GM21825 (cell line): ENCODE measurements at regions not wholly inside any gene's neighbourhood (a gene's known extent, or its start where the extent isn't known, plus 50 kb on each side); places are given as distances from the start of the nearest gene placed in this dataset.
"Not testable (repeated sequence)": the region's sequence is repeated elsewhere in the genome, so short reads cannot be mapped to it uniquely, and the experiment has no call there.

ENCODE experiments used
- ATAC-seq: cut with Tn5 transposase; IDR thresholded peaks from one replicate; pipeline ENCODE4 v1.9.1; 2021; ENCODE audit warnings: mild to moderate bottlenecking, moderate library complexity; ENCODE audit not compliant: unreplicated experiment

DNA sequence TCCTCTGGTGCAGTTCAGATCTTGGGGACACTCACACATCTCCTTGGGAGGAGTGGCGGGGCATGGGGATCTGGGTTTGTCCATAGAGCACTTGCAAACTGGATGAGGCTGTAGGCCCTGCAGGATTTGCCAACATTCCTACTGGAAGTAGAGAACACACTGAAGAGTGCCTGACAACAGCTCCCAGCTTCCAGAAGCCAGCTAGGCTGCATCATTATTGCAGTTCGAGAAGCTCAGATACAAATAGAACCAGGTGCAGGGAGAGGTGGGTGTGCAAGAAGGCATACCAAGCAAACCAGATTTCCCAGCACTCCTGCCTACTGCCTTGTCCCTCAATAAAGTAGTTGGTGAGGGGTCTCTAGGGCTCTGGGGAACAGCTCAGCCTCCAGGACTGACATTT, 52.5 kb downstream of the RHOB start:
- ATAC-seq, result no peak

DNA sequence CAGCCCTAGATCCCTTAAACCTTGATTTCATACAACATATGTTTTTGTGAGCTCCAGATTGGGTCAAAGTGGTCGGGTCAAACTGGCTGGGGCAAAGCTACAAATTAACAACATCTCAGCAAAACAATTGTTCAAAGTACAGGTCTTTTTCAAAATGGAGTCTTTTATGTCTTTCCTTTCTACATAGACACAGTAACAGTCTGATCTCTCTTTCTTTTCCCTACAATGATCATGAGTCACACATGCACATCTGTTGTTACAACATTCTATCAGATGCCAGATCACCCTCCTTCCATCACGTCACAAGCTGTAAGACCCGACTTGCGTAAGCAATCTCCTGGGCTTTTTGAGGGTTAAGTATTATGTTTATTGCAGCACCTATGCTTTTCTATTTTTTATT, 55.1 kb downstream of the RHOB start:
- no peak for ATAC-seq

GRCh38 chr2:20502496-20502895, 55.6 kb downstream of the RHOB start:
- not testable (repeated sequence) for ATAC-seq

GRCh38 chr2:20504174-20504573, 57.3 kb downstream of the RHOB start:
- ATAC-seq, result no peak

- no peak for ATAC-seq
Observed at GRCh38 chr2:20506201-20506685, 59.4 kb downstream of the RHOB start.

DNA sequence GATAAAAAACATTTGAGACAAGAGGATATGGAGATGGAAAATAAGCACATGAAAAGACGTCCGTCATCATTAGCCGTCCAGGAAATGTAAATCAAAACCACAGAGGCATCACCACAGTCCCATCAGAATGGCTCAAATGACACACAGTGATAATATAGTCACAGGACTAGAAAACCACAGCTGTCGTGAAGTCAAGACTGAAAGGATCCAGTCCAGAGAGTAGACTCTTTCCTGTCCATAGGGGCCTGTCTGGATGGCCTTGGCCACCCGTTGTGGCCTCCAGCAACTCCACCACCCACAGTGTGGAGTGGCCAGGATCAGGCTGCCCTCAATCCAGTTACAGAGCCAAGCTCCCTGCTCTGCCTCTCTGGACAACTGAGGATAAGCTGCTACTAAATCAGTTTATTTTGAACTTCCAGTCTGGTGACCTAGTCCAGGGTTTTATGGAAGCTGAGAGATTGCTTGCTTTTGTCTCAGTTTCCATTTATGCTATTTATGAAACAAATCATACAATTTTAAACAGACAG, 60.4 kb downstream of the RHOB start:
- ATAC-seq, result peak; percentile 94

DNA sequence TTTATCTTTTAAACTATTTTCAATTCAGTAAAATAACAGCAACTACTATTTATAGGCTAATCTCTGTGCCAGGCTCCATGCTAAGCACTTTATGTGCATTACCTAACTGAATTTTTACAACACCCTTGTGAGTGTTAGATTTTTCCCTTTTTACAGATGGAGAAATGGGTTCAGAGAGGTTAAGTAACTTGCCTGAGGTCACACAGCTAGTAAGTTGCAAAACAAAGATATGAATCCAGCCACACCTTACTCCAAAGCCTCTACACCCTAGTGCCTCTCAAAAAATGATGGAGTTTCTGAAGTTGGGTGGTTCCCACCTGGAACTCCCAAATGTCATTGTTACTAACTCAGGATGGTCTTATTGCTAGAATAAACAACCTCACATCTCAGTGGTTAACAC, 60.8 kb downstream of the RHOB start:
- ATAC-seq, result no peak

DNA sequence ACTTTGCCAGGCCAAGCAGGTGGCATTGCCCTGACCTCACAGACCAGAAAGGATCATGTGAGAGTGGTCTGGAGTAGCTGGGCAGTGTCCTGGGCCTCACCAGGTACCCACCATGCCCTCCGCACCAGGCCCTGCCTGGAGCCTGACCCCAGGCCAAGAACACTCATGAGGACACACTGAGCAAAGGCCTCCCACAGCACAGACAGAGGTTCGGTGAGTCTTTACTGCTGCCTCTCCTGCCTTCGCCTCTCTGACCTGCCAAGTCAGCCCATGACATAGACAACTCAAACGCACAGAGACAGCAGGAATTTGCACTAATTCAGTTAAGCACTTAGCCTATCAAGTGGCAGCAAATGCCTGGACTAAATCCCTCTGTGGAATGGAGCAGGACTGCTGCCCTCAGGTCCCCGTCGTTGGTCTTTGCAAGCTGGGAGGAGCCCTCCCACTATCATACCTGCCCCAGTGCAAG, 62.5 kb downstream of the RHOB start:
- no peak for ATAC-seq

- ATAC-seq, result no peak
Observed at GRCh38 chr2:20509770-20510490, 63.1 kb downstream of the RHOB start.

GRCh38 chr2:20511130-20511529, 64.3 kb downstream of the RHOB start:
- ATAC-seq, result no peak

GRCh38 chr2:20512061-20512605, 65.3 kb downstream of the RHOB start:
- no peak for ATAC-seq

DNA sequence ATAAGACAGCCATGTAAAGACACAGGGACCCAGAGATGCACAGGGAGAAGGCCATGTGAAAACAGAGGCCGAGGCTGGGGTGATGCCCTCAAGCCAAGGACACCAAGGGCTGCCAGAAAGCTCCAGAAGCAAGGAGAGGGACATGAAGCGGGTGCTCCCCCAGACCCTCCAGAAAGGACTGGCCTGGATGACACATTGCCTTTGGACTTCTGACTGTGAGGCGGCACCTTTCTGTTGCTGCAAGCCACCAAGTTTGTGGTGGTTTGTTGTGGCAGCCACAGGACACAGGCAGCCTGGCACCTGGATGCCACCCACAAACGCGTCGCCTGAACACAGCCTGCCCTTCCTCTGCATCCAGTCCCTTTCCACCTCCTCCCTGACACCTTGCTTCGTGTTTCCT, 67.1 kb downstream of the RHOB start:
- ATAC-seq, result no peak

- ATAC-seq, result no peak
Observed at GRCh38 chr2:20514596-20515269, 67.9 kb downstream of the RHOB start.

DNA sequence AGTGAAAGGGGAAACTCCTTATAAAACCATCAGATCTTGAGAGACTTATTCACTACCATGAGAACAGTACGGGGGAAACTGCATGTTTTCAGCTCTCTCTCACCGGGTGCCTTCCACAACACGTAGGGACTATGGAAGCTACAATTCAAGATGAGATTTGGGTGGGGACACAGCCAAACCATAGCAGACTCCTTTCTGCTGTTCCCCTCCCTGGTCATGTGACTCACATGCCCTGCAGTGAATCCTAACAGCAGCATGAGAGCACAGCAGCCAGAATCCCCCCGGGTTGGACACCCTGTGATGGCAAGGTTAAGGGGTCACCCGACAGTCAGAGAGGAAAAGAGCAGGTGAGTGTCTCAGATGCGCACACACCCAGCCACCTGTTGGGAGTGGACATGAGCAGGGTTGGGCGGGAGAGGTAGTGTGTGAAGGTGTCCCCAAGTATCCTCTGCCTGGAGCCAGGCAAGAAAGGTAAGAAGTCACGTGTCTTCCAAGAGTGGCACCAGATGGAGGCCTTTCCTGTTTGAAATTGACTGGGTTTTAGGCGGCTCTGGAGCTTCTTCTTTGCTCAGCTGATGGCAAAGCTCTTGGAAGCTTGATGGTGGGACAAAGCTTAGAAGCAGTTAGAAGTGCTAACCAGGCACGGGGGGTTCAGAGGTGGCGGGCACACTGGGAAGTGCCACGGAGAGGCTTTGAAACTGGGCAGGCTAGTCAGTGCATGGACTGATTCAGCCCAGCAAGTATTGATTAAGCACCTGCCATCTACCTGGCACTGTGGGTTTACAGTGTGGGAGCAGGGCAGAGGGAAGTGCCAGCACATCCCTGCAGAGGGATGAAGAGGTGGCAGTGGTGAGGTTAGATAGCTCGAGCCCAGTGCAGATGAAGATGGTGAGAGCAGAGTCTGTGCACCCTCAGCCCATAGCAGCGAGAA, 68.7 kb downstream of the RHOB start:
- no peak for ATAC-seq

GRCh38 chr2:20516291-20516645, 69.4 kb downstream of the RHOB start:
- no peak for ATAC-seq

- peak; percentile 92 for ATAC-seq
Observed at GRCh38 chr2:20516646-20517341, 69.9 kb downstream of the RHOB start.

GRCh38 chr2:20519309-20519708, 72.4 kb downstream of the RHOB start:
- ATAC-seq, result no peak

GRCh38 chr2:20520128-20520527, 73.3 kb downstream of the RHOB start:
- ATAC-seq, result no peak

DNA sequence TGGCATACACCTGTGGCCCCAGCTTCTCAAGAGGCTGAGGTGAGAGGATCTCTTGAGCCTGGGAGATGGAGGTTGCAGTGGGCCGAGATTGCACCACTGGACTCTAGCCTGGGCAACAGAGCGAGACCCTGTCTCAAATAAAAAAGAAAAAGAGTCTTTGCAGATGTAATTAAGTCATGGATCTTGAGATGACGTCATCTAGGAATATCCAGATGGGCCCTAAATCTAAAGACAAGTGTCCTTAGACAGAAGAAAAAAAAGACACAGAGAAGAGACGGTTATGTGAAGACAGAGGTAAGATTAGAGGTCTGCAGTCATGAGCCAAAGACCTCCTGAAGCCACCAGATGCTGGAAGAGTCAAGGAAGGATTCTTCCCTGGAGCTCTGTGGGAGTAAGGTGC, 74.3 kb downstream of the RHOB start:
- no peak for ATAC-seq

GRCh38 chr2:20521682-20522189, 74.9 kb downstream of the RHOB start:
- no peak for ATAC-seq
